CD4-positive, alpha-beta T cell treated with Interleukin-4 for 1 hour (primary cell): ENCODE measurements at regions not wholly inside any gene's neighbourhood (a gene's known extent, or its start where the extent isn't known, plus 50 kb on each side); places are given as distances from the start of the nearest gene placed in this dataset.
A peak's percentile ranks its signal among the peaks of the same experiment; 100 is the strongest.

ENCODE experiments used
- DNase-seq, 2 donors: peaks; one replicate each; pipeline ENCODE4 v3.0.0-alpha.2; 2020 to 2022

DNA sequence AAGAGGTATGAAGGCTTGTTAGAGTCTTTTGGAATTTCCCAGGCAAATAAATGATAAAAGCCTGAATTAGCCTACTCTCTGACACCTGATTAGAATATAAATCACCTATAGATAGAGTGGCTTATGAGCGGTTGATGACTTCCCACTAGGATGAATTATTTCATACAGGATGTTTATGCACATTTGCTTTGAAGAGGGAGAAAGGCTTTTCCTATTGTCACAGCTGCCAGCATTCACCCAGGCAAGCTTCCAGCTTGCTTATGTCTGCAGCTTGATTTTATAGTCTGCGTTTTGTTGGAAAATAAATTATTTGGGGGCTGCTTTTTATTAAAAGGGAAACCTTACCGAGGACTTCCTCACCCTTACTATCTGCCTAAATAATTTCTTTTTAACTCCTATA lies 51.3 kb upstream of the EIF2S2 start:
- no peak for DNase-seq

DNA sequence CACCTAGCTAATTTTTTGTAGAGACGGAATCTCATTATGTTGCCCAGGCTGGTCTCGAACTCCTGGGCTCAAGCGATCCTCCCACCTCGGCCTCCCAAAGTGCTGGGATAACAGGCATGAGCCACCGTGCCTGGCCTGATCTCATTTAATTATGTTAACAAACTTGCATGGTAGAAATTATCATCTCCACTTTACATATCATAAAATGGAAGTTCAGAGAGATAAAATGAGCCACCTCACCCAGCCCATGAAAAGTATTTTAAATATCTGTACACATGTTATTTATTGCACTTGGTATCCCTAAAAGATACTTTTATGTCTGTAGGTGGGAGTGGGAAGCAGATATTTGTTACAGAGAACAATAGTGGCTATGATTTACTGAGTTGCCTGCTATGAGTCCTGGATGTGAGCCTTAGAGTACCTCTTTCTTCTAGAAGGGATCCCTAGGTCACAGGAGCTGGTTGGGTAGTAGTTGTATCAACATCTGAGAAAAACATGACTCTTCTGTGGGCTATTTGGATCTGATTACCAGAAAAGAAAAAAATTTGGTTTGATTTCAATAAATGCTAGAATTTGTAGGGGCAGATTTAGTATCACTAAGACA lies 52.4 kb upstream of the EIF2S2 start:
- no peak for DNase-seq

DNA sequence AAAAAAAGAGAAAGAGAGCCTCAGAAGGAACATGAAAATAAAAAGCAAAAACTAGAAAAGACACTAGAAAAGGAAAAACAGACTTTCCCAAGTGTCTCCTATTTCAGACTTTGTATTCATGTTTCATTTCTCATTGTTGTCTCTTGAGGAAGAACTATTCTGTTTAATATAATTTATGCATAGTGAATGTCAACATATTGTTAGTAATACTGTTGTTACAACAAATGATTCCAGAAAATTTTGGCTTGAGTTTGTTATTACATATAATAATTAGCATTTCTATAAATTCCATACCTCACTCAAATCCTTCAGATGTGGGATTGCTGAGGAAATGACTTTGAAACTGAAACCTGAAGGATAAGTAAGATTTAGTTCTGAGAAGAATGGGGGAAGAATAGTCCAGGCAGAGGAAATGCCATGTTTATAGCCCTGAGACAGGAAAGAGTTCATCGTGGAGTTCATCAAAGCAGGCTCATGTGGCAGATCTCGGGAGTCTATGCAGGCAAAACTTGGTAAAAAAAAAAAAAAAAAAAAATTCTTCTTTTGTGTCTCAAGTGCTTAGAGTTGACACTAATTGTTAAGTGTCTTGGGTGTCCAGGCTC lies 53.1 kb upstream of the EIF2S2 start:
- no peak for DNase-seq

DNA sequence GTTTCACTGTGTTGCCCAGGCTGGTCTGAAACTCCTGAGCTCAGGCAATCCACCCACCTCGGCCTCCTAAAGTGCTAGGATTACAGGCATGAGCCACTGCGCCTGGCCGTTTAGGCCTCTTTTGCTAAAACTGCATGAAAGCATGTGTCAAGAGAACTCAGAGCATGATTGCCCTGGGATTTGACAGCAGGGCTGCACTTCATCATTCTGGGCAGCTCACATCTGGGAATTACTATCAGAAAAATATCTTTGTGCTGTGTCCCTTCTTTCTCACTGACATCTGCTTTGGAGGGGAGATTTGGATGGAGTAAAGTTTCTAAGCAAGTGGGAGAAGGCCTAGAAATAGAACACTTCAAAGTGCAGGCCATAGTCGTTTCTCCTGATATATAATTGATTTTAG lies 59.6 kb upstream of the EIF2S2 start:
- DNase-seq: no peak

DNA sequence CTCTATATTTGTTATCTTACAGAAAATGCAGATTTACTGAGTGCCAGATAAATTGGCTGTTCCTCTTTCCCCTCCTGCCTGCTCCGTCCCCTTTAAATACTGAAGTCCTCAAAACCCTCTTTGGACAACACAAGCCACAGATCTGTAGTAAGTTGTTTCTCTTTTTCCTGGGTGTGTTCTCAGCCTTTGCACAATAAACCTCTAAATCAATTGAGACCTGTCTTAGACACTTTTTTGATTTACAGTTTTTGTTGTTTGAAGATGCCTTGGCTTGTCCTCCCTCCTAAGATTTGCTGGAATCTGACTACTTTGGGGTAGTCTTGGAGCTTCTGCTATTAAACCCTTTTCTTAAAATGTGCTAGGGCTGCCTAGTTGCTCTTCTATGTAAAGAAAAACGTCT lies 60.9 kb upstream of the EIF2S2 start:
- DNase-seq: no peak

DNA sequence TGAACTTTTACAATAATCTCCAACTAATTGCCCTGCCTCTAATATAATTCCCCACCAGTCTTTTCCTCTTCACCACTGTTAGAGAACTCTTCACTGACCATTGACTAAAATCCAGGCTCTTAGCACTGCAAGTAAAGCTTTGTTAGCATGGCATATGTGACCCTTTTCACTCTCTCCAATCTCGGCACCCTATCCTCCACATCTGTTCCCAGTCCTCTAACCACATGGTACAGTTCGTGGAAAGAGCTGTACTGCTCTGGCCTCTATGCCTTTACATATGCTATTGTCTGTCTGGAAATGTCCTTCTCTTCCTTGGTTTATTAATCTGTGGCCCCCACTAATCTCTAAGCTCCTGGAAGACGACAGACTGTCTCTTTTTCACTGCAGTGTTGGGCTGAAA lies 63.0 kb upstream of the EIF2S2 start:
- DNase-seq: no peak

DNA sequence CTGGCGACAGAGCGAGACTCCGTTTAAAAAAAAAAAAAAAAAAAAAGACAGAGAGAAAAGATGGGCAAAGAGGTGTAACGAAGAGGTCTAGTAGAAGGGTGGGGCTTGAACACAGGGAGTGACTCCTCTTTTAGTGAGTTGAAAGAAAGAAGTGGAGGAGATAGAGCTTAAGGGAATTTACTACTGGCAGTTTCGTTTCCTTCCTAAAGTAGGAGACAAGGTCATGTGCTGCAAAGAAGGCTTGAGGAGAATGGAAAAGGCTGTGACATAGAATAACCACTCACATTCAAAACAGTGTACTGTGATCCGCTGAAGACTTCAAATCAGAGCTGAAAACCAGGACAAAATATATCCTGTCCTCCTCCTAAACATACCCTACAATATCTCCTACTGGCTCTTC lies 63.8 kb upstream of the EIF2S2 start:
- DNase-seq: no peak

DNA sequence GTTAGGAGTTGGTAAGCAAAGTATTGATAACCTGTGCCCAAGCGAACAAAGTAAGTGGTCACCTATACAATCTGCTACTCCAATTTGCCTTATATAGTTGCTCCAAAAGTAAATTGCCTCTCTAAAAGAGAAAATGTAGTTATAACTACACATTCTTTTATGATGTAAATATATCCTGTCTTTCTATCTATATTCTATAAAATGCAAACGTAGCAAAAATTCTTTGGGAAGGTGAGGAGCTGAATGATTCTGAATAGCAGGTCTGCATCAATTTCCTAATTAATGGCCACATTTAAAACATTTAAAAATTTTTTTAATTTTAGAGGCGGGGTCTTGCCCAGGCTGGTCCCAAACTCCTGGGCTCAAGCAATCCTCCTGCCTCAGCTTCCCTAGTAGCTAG lies 64.2 kb upstream of the ASIP start:
- no peak for DNase-seq

DNA sequence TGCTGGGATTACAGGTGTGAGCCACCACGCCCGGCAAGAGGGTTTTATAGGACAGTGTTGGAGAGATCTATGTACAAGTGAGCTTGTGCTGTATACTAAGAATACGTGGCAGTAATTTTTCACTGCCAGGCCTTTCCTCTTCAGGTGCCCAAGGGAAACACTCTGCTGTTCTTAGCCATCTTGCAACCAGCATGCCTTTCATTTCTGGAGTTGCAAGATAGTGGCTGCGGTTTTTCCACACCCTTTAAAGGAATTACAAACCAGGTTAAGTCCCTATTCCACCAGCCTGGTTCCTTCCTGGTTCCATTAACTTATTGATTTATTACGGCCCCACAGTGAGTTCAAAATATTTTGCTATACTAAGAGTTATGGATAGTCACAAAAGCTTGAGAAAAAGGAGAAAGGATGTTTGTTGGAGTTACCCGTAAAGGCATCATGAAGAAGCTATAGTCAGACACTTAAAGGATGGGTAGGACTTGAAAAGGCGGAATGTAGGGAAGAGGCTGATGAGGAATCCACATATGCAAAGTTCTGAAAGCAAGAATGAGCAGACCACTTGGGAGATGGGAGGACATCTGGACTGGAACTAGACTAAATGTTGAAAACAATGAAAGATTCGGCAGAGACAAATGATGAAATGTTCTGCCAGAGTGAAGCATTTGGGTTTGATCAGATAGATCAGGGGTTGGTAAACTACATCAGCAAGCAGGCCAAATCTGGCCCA lies 61.4 kb upstream of the ASIP start:
- DNase-seq: no peak

DNA sequence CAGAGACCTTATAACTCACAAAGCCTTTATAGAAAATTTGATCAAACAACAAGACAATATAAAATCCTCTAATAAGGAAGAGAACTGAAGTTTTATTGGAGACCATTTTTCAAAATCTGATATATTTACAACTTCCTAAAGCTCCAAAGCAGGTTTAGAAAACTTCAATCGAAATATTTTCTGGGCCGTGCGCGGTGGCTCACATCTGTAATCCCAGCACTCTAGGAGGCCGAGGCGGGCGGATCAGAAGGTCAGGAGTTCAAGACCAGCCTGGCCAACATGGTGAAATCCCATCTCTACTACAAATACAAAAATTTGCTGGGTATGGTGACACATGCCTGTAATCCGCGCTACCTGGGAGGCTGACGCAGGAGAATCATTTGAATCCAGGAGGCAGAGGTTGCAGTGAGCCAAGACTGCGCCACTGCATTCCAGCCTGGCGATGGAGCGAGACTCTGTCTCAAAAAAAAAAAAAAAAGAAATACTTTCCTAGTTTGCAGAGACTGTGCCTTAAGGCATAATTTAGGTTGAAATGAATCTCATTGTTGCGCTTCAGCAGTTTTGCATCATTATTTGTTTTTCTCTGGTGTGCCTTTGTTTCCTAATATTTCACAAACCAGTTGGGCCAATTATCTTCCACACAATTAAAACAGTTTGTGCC lies 60.6 kb upstream of the ASIP start:
- DNase-seq: no peak

DNA sequence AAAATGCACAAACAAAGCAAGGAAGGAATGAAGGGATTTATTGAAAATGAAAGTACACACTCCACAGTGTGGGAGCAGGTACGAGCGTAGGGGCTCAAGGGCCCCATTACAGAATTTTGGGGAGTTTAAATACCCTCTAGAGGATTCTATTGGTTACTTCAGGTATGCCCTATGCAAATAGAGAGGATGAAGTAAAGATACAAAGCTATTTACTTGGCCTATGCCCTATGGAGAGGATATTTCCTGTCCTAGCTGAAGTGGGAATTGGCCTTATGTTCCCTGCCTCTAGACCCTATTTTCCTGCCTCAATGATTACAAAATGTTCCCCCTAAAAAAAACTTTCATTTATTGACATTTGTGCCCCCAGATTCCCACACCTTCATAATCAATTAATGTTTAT lies 59.7 kb upstream of the ASIP start:
- no peak for DNase-seq

DNA sequence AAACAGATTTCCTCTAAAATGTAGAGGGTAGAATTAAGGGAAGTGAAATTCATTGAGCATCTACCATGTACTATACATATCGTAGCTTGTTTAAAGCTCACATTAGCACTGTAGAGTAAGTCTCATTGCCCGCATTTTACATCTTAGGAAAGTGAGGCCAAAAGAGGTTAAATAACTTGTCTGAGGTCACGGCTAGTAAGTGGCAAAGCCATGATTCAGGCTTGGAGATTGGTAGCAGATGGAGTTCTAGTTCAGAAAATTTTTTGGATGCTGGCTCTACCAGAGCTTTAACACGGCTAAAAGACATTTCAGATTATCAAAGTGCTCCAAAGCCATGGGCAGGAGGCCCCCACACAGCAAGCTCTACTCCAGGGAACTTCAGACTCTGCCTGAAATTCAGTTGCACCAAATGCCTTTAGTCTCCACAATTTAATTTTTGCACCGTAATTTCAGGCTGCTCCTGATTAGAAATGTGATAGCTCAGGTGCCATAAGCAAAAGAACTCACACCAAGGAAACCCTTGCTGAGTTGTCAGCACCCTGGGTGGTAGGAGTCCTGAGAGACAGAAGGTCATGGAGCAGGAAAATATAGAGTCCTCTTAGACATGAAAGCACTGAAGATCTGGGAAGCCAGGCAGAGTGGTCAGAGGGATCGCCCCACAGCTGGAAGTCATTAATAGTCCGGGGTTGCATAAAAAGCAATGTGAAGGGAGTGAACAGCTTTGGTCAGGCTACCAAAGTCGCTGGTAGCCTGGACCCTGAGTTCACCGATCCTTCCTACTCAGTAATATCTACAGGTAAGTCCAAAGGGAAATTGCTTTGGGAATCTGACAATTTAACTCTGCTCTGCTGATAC lies 55.2 kb upstream of the ASIP start:
- DNase-seq: no peak

DNA sequence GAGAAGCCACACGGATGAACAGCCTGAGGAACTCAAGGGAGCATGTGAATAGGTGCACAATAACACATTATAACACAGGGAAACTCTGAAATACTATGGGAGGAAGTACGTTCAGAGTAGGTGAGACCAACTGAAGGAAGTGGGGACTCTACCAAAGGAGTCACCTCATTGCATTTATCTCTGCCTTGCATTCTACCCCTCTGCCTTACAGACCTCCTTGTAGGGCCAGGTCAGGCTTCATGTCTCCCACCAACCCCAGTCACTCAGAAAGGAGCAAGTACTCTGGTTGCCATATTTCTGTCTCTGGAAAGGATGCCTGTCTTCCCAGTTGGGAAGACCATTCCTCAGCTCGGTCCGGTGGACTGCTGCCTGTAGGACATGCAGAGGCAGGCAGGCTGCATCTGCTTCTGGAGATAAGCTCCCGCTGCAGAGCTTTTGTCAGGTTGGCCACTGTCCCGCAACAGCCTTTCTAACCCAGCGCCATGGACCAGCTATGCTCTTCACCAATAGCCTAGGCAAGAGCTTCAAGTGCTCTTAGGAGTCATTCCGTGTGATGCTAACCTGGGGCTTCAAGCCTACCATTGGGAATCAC lies 51.6 kb upstream of the ASIP start:
- DNase-seq: no peak

DNA sequence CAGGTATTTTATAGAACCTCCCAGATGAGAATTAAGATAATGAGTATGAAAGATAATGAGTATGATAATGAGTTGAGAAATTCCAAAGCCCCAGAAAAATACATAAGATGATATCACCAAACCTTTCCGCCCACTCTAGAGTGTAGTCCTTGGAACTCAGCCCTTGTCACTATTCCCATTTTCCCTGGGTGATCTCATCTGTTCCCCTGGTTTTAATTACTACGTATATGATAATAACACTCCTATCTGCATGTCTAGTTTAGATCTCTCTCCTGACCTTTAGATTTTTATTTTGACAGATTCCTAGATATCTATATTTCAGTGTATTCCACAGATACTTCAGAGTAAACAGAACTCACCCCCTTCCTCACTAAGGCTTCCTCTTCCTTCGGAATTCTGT lies 51.0 kb upstream of the ASIP start:
- no peak for DNase-seq

DNA sequence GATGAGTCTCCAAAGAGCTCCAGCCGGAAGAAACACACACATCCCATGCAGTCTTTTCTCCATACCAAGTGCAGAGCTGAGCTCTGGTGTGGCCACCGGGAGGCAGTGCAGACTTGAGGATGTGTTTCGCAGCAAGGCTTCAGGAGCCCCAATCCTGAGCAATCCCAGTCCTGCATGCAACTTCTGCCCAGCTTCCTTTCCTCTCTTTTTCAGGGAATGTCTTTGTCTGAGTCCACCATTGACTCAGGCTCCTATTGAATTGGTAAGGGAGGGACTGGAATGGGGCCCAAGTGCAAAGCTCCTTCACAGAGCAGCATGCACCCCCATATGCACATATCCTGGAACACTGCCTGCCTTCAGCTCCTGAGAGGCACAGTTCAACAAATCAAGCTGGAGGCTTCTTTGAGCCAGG lies 50.5 kb upstream of the ASIP start:
- peak; percentile 23 to 30 for DNase-seq
